ENCODE measurements at regions not wholly inside any gene's neighbourhood (a gene's known extent, or its start where the extent isn't known, plus 50 kb on each side); places are given as distances from the start of the nearest gene placed in this dataset.

- DNase-seq, result no peak
These were observed 52.5 kb upstream of the APCDD1 start for GRCh38 chr18:10401930-10402329.

GRCh38 chr18:10402871-10403559 lies 51.4 kb upstream of the APCDD1 start:
- no peak for DNase-seq

DNA sequence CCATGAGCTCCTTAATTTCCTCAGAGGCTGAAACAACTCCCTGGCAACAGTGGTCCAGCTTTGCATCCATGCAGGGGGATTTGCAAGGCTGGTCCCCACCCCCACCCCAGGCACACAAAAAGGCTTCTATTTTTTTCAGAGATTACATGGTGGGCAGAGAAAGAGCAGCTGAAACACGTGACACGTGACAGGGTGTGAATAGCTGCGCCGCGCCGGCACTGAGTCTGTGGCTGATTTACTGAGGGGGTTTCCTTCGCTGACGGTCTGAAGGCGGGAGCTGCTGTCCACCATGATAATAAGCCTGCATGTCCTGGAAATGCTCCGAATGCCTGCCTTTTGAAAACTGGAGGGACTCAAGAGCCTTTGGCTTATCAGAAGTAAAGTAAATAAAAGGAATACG lies 50.7 kb upstream of the APCDD1 start:
- DNase-seq, result no peak

DNA sequence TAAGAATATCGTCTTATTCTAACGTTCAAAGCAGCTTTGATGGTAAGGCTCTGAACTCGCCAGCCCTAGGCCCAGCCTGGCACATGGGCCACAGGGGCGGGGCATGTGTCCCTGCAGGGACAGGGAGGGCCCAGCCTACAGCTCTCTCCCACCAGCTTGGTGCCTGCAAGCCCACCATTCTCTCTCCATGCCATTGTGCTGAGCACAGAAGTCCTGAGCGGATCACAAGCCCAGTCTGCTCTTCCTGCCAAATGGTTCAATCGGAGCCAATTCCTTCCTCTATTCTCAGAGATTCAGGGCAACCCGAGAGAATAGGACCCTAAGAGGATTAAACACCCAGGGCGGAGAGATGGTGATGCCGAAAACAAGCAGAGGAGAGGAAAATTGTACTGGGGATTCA lies 50.3 kb upstream of the APCDD1 start:
- DNase-seq, result no peak

Data from NCI-H526 (cell line).